WTC11 (cell line): ENCODE measurements at regions not wholly inside any gene's neighbourhood (a gene's known extent, or its start where the extent isn't known, plus 50 kb on each side); places are given as distances from the start of the nearest gene placed in this dataset.

Source experiments
- FOXK1 ChIP-seq: sonication (generic); formaldehyde crosslinking; IDR thresholded peaks from 2 replicates; pipeline ENCODE4 v1.8.0; 2022; ENCODE audit warnings: mild to moderate bottlenecking, moderate library complexity, missing genetic modification reagents
- FOXP1 ChIP-seq: sonication (generic); formaldehyde crosslinking; IDR thresholded peaks from 2 replicates; pipeline ENCODE4 v1.8.0; 2022; ENCODE audit warnings: missing genetic modification reagents, mild to moderate bottlenecking, moderate library complexity, borderline replicate concordance
- TF ChIP-seq, protein P1 (sequence below): fragments of 200-600 bp; IDR thresholded peaks from 2 replicates; pipeline ENCODE4 v1.8.0; 2022; ENCODE audit warnings: antibody characterized with exemption

DNA sequence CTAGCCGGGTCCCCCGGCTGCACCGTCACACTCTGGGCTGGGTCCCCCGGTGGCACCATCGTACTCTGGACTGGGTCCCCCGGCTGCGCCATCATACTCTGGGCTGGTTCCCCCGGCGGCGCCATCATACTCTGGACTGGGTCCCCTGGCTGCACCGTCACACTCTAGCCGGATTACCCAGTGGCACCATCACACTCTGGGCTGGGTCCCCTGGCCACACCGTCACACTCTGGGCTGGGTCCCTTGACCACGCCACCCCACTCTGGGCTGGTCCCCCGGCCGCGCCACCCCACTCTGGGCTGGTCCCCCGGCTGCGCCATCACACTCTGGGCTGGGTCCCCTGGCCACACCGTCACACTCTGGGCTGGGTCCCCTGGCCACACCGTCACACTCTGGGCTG, 653.8 kb upstream of the ID2 start:
- TF ChIP-seq, protein P1, sequence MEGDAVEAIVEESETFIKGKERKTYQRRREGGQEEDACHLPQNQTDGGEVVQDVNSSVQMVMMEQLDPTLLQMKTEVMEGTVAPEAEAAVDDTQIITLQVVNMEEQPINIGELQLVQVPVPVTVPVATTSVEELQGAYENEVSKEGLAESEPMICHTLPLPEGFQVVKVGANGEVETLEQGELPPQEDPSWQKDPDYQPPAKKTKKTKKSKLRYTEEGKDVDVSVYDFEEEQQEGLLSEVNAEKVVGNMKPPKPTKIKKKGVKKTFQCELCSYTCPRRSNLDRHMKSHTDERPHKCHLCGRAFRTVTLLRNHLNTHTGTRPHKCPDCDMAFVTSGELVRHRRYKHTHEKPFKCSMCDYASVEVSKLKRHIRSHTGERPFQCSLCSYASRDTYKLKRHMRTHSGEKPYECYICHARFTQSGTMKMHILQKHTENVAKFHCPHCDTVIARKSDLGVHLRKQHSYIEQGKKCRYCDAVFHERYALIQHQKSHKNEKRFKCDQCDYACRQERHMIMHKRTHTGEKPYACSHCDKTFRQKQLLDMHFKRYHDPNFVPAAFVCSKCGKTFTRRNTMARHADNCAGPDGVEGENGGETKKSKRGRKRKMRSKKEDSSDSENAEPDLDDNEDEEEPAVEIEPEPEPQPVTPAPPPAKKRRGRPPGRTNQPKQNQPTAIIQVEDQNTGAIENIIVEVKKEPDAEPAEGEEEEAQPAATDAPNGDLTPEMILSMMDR: no peak
- no peak for TF ChIP-seq FOXP1 (CRISPR knock-in tag)
- TF ChIP-seq FOXK1 (CRISPR knock-in tag): no peak
